ENCODE measurements at regions not wholly inside any gene's neighbourhood (a gene's known extent, or its start where the extent isn't known, plus 50 kb on each side); places are given as distances from the start of the nearest gene placed in this dataset.

GRCh38 chr14:97295108-97295710, 498.0 kb downstream of the VRK1 start:
- in situ Hi-C loops (cut with HindIII; ENCODE audit: low sequenced_read_pairs) = no loop called here
- H3K4me3 ChIP-seq (ENCODE audit: low read depth, low read length) = no peak overlapping the region
- TF ChIP-seq CTCF (IDR thresholded peaks at IDR 0.05; ENCODE audit: low read depth, low read length, missing control alignments) = no peak
- no peak for DNase-seq (ENCODE audit: low read depth)

- H3K4me3 ChIP-seq (ENCODE audit: low read depth, low read length) = no peak overlapping the region
- TF ChIP-seq CTCF (IDR thresholded peaks at IDR 0.05; ENCODE audit: low read depth, low read length, missing control alignments) = no peak
- in situ Hi-C loops (cut with HindIII; ENCODE audit: low sequenced_read_pairs) = no loop called here
- no peak for DNase-seq (ENCODE audit: low read depth)
Observed at GRCh38 chr14:97296176-97296575, 499.0 kb downstream of the VRK1 start.

- in situ Hi-C loops (cut with HindIII; ENCODE audit: low sequenced_read_pairs) = no loop called here
- no peak for TF ChIP-seq CTCF (IDR thresholded peaks at IDR 0.05; ENCODE audit: low read depth, low read length, missing control alignments)
- no peak overlapping the region for H3K4me3 ChIP-seq (ENCODE audit: low read depth, low read length)
- no peak for DNase-seq (ENCODE audit: low read depth)
Observed at GRCh38 chr14:97297100-97297499, 499.9 kb downstream of the VRK1 start.

- H3K4me3 ChIP-seq (ENCODE audit: low read depth, low read length) = no peak overlapping the region
- no peak for TF ChIP-seq CTCF (IDR thresholded peaks at IDR 0.05; ENCODE audit: low read depth, low read length, missing control alignments)
- DNase-seq (ENCODE audit: low read depth) = no peak
- in situ Hi-C loops (cut with HindIII; ENCODE audit: low sequenced_read_pairs) = no loop called here
Observed at GRCh38 chr14:97298331-97298730, 501.1 kb downstream of the VRK1 start.

GRCh38 chr14:97298736-97299135, 501.6 kb downstream of the VRK1 start:
- in situ Hi-C loops (cut with HindIII; ENCODE audit: low sequenced_read_pairs) = no loop called here
- no peak overlapping the region for H3K4me3 ChIP-seq (ENCODE audit: low read depth, low read length)
- no peak for DNase-seq (ENCODE audit: low read depth)
- TF ChIP-seq CTCF (IDR thresholded peaks at IDR 0.05; ENCODE audit: low read depth, low read length, missing control alignments) = no peak

GRCh38 chr14:97299661-97300060, 502.5 kb downstream of the VRK1 start:
- DNase-seq (ENCODE audit: low read depth) = no peak
- in situ Hi-C loops (cut with HindIII; ENCODE audit: low sequenced_read_pairs) = no loop called here
- TF ChIP-seq CTCF (IDR thresholded peaks at IDR 0.05; ENCODE audit: low read depth, low read length, missing control alignments) = peak; percentile 23
- H3K4me3 ChIP-seq (ENCODE audit: low read depth, low read length) = no peak overlapping the region
